Panc1 (cell line): ENCODE measurements at regions not wholly inside any gene's neighbourhood (a gene's known extent, or its start where the extent isn't known, plus 50 kb on each side); places are given as distances from the start of the nearest gene placed in this dataset.

Experiments used
- ATAC-seq: fragments of 200-7000 bp; cut with Tn5 transposase; 2 replicates; pipeline ENCODE4 v1.9.1; 2020; ENCODE audit warnings: mild to moderate bottlenecking, moderate library complexity
- BruUV-seq: library from RNA; stranded (reverse); fragments of 400-500 nt; replicated peaks from 2 replicates; lab custom pipeline; 2021; lab: Mats Ljungman, UMichigan
- CTCF ChIA-PET: fragments of 300-600 bp; sonication (Branson Sonifier 250); formaldehyde crosslinking; loops from one replicate; lab custom pipeline; 2022; ENCODE audit warnings: antibody characterized with exemption; lab: Charles Lee
- POLR2A ChIA-PET: fragments of 300-600 bp; sonication (Branson Sonifier 250); formaldehyde crosslinking; loops from one replicate; lab custom pipeline; 2022; ENCODE audit warnings: antibody characterized with exemption; lab: Charles Lee
- DNase-seq: peaks from one replicate; pipeline ENCODE4 v3.0.0-alpha.2; 2010; ENCODE audit warnings: low read depth, low spot score
- H3K27ac ChIP-seq: 2 replicates; pipeline ENCODE4 v1.5.1; 2011; ENCODE audit warnings: mild to moderate bottlenecking, low read length, inconsistent platforms
- H3K27me3 ChIP-seq: fragments of 200-500 bp; sonication (Bioruptor generic); 2 replicates; pipeline ENCODE4 v1.6.0; 2014; ENCODE audit warnings: low read length, inconsistent platforms; ENCODE audit not compliant: control insufficient read depth, insufficient read depth
- H3K36me3 ChIP-seq: fragments of 200-500 bp; sonication (Bioruptor generic); 2 replicates; pipeline ENCODE4 v1.5.1; 2014; ENCODE audit warnings: inconsistent platforms, mild to moderate bottlenecking, low read length, moderate library complexity; ENCODE audit not compliant: control insufficient read depth, insufficient read depth
- H3K4me1 ChIP-seq: 2 replicates; pipeline ENCODE4 v1.5.1; 2011; ENCODE audit warnings: inconsistent platforms, mild to moderate bottlenecking, low read length, moderate library complexity; ENCODE audit not compliant: control insufficient read depth, insufficient read depth
- H3K4me3 ChIP-seq, 2 experiments: 2 replicates each; pipeline ENCODE4 v1.5.1; 2011 to 2012; ENCODE audit warnings: low read depth in 2 of 2, low read length in 2 of 2, mild to moderate bottlenecking in 2 of 2, inconsistent platforms in 1 of 2, moderate library complexity in 1 of 2
- H3K9me3 ChIP-seq: fragments of 200-500 bp; sonication (Bioruptor generic); 2 replicates; pipeline ENCODE4 v1.5.1; 2014; ENCODE audit warnings: low read depth, mild to moderate bottlenecking, inconsistent platforms, low read length, moderate library complexity; ENCODE audit not compliant: control insufficient read depth, insufficient read depth
- POLR2AphosphoS5 ChIP-seq: IDR thresholded peaks from 2 replicates; pipeline ENCODE4 v1.6.1; 2012; ENCODE audit warnings: mild to moderate bottlenecking, low read depth, low read length, moderate library complexity
- SIN3A ChIP-seq: IDR thresholded peaks from 2 replicates; pipeline ENCODE4 v1.6.1; 2012; ENCODE audit warnings: low read depth, mild to moderate bottlenecking, low read length, moderate library complexity, borderline replicate concordance; ENCODE audit not compliant: insufficient read depth
- TCF7L2 ChIP-seq: IDR thresholded peaks from 2 replicates; pipeline ENCODE4 v1.6.1; 2011; ENCODE audit warnings: mild to moderate bottlenecking, low read depth, low read length, inconsistent platforms
- in situ Hi-C: cut with HindIII; loops from 2 replicates; pipeline ENCODE4 v1.10.0; 2016; ENCODE audit warnings: low sequenced_read_pairs, low pct_unique_long_range_greater_than_20kb
- intact Hi-C: fragments of 100-400 bp; cut with micrococcal nuclease; formaldehyde crosslinking; loops from one replicate; pipeline ENCODE4 v1.10.0; 2022; ENCODE audit not compliant: unreplicated experiment
- TF ChIP-seq, protein P1 (sequence below): fragments of 450-650 bp; IDR thresholded peaks from 2 replicates; pipeline ENCODE4 v1.5.1; 2017; ENCODE audit warnings: mild to moderate bottlenecking
- TF ChIP-seq, protein P2 (sequence below), 2 experiments: IDR thresholded peaks; 2 replicates each; pipeline ENCODE4 v1.6.1; 2011 to 2012; ENCODE audit warnings: low read depth in 2 of 2, control low read depth in 1 of 2, low read length in 1 of 2, mild to moderate bottlenecking in 1 of 2, moderate library complexity in 1 of 2; ENCODE audit not compliant: insufficient read depth in 1 of 2

GRCh38 chr3:64305731-64306130 is 80.5 kb upstream of the PRICKLE2 start:
- H3K36me3 ChIP-seq, result no peaks in the 10 kb centered on the region
- CTCF ChIA-PET, result no interaction called here
- in situ Hi-C loops, result no loop called here
- H3K27ac ChIP-seq, result no peak overlapping the region
- H3K4me1 ChIP-seq, result no peaks in the 10 kb centered on the region
- intact Hi-C loops, result no loop called here
- no peak overlapping the region for H3K4me3 ChIP-seq
- no peaks in the 10 kb centered on the region for H3K27me3 ChIP-seq
- no peaks in the 10 kb centered on the region for H3K9me3 ChIP-seq
- ATAC-seq (no peak), DNase-seq (no peak)
- TF ChIP-seq TCF7L2, result no peak
- TF ChIP-seq, protein P1, sequence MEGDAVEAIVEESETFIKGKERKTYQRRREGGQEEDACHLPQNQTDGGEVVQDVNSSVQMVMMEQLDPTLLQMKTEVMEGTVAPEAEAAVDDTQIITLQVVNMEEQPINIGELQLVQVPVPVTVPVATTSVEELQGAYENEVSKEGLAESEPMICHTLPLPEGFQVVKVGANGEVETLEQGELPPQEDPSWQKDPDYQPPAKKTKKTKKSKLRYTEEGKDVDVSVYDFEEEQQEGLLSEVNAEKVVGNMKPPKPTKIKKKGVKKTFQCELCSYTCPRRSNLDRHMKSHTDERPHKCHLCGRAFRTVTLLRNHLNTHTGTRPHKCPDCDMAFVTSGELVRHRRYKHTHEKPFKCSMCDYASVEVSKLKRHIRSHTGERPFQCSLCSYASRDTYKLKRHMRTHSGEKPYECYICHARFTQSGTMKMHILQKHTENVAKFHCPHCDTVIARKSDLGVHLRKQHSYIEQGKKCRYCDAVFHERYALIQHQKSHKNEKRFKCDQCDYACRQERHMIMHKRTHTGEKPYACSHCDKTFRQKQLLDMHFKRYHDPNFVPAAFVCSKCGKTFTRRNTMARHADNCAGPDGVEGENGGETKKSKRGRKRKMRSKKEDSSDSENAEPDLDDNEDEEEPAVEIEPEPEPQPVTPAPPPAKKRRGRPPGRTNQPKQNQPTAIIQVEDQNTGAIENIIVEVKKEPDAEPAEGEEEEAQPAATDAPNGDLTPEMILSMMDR, result no peak
- no peak for TF ChIP-seq SIN3A
- no peak for TF ChIP-seq POLR2AphosphoS5
- TF ChIP-seq, protein P2, sequence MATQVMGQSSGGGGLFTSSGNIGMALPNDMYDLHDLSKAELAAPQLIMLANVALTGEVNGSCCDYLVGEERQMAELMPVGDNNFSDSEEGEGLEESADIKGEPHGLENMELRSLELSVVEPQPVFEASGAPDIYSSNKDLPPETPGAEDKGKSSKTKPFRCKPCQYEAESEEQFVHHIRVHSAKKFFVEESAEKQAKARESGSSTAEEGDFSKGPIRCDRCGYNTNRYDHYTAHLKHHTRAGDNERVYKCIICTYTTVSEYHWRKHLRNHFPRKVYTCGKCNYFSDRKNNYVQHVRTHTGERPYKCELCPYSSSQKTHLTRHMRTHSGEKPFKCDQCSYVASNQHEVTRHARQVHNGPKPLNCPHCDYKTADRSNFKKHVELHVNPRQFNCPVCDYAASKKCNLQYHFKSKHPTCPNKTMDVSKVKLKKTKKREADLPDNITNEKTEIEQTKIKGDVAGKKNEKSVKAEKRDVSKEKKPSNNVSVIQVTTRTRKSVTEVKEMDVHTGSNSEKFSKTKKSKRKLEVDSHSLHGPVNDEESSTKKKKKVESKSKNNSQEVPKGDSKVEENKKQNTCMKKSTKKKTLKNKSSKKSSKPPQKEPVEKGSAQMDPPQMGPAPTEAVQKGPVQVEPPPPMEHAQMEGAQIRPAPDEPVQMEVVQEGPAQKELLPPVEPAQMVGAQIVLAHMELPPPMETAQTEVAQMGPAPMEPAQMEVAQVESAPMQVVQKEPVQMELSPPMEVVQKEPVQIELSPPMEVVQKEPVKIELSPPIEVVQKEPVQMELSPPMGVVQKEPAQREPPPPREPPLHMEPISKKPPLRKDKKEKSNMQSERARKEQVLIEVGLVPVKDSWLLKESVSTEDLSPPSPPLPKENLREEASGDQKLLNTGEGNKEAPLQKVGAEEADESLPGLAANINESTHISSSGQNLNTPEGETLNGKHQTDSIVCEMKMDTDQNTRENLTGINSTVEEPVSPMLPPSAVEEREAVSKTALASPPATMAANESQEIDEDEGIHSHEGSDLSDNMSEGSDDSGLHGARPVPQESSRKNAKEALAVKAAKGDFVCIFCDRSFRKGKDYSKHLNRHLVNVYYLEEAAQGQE (IDR thresholded peaks at IDR 0.05; ENCODE audit: insufficient read depth in 1 of 2, low read depth in 2 of 2, low read length in 1 of 2), result no peak
- BruUV-seq, result no TSS peak
- POLR2A ChIA-PET, result no interaction called here

DNA sequence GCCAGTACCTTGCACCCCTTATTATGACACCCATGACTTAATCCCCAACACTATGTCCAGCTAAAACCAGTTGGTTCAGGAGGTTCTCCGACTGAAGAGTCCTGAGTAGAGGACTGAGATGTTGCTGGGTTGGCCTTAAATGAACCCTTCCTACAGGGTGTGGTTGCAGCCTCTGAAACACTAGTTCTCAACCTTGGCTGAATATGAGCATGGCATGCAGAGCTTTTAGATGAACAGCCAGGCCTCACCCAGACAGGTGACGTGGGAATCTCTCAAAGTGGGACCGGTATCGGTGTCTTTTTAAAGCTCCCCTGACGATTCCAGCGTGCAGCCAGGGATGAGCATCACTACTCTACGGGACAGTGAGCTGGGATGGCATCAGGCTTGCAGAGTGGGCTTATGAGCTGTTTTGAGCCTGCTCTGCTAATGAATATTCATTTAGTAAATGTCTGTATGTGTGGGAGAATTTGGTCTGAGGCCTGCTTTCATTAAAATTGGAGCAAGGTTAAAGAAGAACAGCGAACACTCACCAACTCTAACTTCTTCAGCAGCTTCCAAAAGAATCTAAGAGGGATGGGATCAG is 79.7 kb upstream of the PRICKLE2 start:
- POLR2A ChIA-PET, result no interaction called here
- ATAC-seq (no peak), DNase-seq (no peak)
- Histone ChIP-seq H3K4me1 (no peaks in the 10 kb centered on the region), H3K27ac (no peak overlapping the region), H3K36me3 (no peaks in the 10 kb centered on the region), H3K9me3 (no peaks in the 10 kb centered on the region), H3K27me3 (no peaks in the 10 kb centered on the region), H3K4me3 (no peak overlapping the region)
- no peak for TF ChIP-seq SIN3A
- TF ChIP-seq, protein P1, result no peak
- no peak for TF ChIP-seq POLR2AphosphoS5
- TF ChIP-seq, protein P2 (IDR thresholded peaks at IDR 0.05; ENCODE audit: insufficient read depth in 1 of 2, low read depth in 2 of 2, low read length in 1 of 2), result no peak
- no peak for TF ChIP-seq TCF7L2
- CTCF ChIA-PET, result no interaction called here
- in situ Hi-C loops (no loop called here), intact Hi-C loops (no loop called here)
- no TSS peak for BruUV-seq
